ENCODE measurements at regions not wholly inside any gene's neighbourhood (a gene's known extent, or its start where the extent isn't known, plus 50 kb on each side); places are given as distances from the start of the nearest gene placed in this dataset.

- no peak for DNase-seq
These were observed 377.7 kb downstream of the NUAK1 start for GRCh38 chr12:105761075-105761474.

GRCh38 chr12:105764216-105764835 lies 374.4 kb downstream of the NUAK1 start:
- DNase-seq, result no peak

GRCh38 chr12:105765053-105766014 lies 373.4 kb downstream of the NUAK1 start:
- no peak for DNase-seq

- no peak for DNase-seq
These were observed 372.7 kb downstream of the NUAK1 start for GRCh38 chr12:105766029-105766428.

GRCh38 chr12:105769486-105769885 lies 369.3 kb downstream of the NUAK1 start:
- DNase-seq, result no peak

GRCh38 chr12:105773471-105773870 lies 365.3 kb downstream of the NUAK1 start:
- no peak for DNase-seq

- no peak for DNase-seq
These were observed 364.7 kb downstream of the NUAK1 start for GRCh38 chr12:105774037-105774436.

- DNase-seq, result no peak
These were observed 363.4 kb downstream of the NUAK1 start for GRCh38 chr12:105775343-105775742.

- DNase-seq, result no peak
These were observed 354.5 kb downstream of the NUAK1 start for GRCh38 chr12:105783983-105784947.

- no peak for DNase-seq
These were observed 345.3 kb downstream of the NUAK1 start for GRCh38 chr12:105793421-105793820.

- no peak for DNase-seq
These were observed 340.4 kb downstream of the NUAK1 start for GRCh38 chr12:105798256-105798845.

- DNase-seq, result no peak
These were observed 339.7 kb downstream of the NUAK1 start for GRCh38 chr12:105799103-105799502.

GRCh38 chr12:105801351-105801750 lies 337.4 kb downstream of the NUAK1 start:
- DNase-seq, result no peak

- no peak for DNase-seq
These were observed 335.5 kb downstream of the NUAK1 start for GRCh38 chr12:105803292-105803691.

- DNase-seq, result no peak
These were observed 334.0 kb downstream of the NUAK1 start for GRCh38 chr12:105804591-105805265.

GRCh38 chr12:105805730-105806399 lies 332.9 kb downstream of the NUAK1 start:
- DNase-seq, result no peak

- DNase-seq, result no peak
These were observed 332.4 kb downstream of the NUAK1 start for GRCh38 chr12:105806400-105806770.

GRCh38 chr12:105812366-105812765 lies 326.4 kb downstream of the NUAK1 start:
- no peak for DNase-seq

GRCh38 chr12:105813201-105813600 lies 325.6 kb downstream of the NUAK1 start:
- DNase-seq, result no peak

GRCh38 chr12:105814283-105814682 lies 324.5 kb downstream of the NUAK1 start:
- no peak for DNase-seq

GRCh38 chr12:105819549-105819948 lies 319.2 kb downstream of the NUAK1 start:
- DNase-seq, result no peak
